Daoy (cell line): ENCODE measurements at regions not wholly inside any gene's neighbourhood (a gene's known extent, or its start where the extent isn't known, plus 50 kb on each side); places are given as distances from the start of the nearest gene placed in this dataset.

Experiments
- DNase-seq: peaks from one replicate; pipeline ENCODE4 v3.0.0-alpha.2; 2015; ENCODE audit warnings: low read depth

DNA sequence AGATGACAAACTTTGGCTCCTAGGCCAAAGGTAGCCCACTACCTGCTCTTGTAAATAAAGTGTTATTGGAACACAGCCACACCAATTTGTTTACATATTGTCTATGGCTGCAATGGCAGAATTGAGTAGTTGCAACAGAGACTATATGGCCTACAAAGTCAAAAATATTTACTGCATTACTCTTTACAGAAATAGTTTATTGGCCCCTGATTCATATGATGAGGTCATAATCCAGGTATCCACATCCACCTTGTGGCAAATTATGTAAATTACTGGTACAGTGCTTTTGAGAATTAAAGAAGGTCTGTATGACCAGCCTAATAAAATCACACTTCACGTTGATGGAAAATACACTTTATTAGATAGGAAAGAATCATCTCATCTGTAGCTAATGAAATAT is 337.0 kb upstream of the DDX53 start:
- no peak for DNase-seq

DNA sequence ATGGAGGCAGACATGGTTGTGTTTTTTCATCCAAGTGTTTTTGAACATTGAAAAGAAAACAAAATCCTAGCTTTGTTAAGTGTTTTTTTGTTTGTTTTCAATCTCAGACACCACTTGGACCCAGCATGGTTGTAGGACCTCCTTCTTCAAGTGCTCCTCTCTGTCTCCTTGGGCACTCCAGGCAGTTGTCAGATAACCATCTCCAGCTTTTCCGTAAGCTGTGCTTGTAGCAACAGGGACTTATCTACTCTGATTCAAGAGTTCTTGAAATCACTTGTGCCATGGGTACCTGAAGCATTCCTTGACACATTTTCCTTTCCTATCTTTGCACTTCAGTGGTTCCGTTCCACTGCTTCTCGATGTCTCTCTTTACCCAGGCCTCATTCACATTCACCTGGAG is 334.9 kb upstream of the DDX53 start:
- no peak for DNase-seq

DNA sequence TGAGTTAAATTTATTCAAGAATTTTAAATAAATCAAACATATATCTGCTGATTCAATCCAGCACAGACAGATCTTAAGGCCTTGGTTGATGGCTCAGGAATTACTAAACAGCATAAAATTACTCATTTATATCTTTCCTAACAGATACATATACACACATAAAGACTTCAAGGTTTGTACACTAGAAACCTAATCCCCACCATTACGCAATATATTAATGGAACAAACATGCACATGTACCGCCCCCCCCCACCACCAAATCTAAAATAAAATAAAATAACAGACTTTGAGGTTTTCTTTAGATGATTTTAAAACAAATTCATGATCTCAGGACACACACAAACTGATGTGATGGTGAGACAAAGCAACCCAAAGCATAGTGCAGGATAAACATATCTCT is 333.9 kb upstream of the DDX53 start:
- no peak for DNase-seq

DNA sequence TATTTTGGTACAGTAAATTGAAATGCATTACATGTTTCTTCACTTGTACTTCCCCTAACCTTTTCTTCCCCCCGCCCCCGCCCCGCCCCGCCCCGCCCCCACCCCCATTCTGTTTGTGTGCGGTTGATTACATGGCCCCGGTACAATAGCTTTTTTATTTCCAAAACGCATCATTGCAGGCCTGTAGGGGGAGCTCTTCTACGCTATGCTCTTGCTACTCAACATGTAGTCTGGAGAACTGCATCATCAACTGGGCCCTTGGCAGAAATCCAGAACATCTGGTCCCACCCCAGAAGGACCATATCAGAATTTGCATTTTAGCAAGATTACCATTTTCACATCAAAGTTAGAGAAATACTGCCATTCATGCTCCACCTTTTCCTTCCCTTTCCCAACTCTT is 333.3 kb upstream of the DDX53 start:
- DNase-seq = peak; percentile 28

DNA sequence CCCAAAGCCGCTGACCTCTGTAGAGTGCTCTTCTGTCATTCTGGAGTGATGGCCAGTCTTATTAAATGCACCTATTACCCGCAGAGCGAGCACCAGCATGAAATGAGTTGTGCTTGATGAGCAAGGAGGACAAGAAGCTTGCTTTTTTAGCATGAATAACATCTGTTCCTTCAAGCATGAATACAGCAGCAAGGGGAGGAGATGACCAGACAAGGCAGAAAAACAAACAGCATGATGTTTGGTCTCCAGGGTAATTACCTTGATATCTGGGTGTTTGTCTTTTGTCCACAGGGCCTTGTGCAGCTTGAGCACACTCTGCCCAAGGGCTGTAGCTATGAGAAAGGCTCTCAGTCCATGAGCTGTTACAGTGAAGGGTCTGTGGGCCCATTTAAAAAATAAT is 324.8 kb upstream of the DDX53 start:
- no peak for DNase-seq

DNA sequence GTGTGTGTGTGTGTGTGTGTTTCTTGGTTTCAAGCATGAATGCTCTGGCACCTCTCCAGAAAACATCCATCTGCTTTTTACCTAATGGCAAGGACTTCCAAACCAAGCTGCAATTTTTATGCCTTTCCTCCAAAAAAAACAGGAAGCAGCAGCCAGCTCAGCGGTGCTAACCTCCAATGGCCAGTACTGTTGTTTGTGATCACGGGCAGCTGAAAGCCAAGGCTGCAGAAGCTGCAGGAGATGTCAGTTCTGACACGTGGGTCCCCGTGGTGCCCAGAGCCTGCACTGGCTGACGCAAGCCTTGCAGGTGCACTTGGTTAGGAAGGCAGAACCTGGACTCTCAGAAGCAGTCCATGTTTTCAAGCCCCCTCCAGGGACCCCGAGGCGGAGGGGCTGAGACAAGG is 313.6 kb upstream of the DDX53 start:
- peak; percentile 57 for DNase-seq

DNA sequence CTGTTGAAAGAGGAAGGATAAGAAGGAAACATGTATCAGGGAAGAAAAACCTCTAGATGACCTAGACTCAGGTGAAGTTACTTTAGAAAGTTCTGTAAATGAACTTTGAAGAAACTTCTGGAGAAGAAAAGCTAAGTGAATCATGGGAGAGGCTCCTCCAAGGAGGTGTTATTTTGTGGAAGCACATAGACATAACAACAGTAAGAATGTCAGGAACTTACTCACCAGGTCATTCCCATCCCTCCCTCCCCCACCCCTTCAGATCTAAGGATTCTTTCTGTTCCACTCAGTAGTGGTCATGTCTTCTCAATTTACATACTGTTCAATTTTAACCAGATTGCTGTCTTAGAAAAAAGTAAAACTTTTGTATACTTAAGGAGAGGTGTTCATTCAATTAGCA is 310.5 kb upstream of the DDX53 start:
- DNase-seq = peak; percentile 2

DNA sequence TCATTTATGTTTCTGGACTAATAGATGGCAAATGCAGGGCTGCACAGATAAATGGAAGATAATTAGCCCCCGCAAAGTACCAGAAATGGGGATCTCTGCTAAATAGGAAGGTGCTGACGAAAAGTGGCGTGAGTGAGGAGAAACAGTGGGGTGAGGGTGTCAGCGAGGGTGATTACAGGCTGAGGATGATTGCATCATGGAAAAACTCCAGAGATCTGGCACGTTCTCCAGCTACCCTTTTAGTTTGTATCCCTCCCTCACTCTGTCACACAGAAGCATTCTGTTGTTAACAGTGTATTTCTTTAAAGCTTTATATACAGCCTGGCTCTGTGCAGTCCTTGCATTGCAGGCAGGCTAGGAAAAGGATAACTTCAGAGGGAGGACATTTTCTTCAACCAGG is 309.6 kb upstream of the DDX53 start:
- no peak for DNase-seq

DNA sequence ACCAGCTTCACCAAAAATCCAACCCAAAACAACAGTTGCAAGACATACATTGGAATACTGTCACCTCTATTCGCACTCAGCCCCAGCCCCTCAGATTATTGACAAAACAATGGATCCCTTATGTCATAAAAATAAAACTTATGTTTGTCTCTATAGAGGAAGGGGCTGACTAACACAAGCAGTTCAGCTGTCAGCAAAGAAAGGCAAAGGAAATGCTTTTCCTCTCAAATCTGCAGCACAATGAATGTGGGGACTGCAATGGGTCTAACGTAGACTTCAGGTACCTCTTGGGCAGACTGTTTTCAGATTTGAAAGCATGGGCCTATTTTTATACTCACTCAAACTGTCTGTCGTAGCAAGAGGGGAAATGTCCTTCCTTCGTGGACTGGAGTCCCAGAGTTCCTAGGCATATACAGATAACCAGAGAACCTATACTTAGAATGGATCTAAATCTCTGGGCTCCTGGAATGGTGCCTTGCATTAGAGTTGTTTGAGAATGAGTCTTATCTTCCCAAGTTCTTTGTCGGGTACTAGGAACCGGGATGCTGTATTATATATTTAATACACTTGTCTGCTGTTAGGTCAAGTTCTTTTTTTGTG is 307.7 kb upstream of the DDX53 start:
- no peak for DNase-seq

DNA sequence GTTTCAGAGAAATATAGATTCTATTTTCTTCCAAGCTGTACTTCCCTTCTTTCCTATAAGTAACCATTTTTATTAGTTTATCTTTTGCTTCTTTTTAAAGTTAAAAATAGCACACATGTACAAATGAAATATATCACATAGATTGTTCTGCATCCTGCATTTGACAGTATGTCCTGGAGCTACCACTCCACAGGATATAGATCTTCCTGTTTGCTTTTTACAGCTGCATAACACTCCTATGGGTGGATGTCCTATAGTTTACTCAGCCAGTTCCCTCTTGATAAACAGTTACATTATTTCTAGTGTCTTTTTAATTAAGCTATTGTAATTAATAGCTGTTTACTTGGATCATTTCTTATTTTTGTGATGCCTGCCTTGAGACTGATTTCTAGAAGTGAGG is 301.6 kb upstream of the DDX53 start:
- no peak for DNase-seq

DNA sequence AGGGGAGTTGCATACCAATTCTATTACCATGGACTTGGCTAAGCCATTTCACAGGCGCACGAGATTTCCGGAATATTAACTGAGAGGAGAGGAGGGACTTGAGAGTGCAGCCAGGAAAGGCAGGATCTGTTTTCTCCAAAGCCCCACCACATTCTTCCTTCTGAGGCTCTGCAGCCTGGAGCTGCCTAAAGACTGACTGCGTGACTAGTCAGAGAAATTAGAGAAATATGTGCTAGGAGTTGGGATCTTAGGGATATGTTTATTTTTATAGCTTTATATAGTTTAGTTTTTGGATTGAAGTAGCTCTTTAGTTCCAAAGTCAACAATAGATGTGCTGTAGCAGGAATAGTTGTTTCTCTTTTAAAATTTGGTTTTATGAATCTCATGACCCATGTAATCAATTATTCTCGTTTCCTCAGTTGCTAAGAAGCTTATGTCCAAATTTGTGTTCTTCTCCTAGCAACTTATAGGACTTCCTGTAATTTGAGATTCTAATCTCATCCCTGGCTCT is 300.1 kb upstream of the DDX53 start:
- DNase-seq = peak; percentile 37

DNA sequence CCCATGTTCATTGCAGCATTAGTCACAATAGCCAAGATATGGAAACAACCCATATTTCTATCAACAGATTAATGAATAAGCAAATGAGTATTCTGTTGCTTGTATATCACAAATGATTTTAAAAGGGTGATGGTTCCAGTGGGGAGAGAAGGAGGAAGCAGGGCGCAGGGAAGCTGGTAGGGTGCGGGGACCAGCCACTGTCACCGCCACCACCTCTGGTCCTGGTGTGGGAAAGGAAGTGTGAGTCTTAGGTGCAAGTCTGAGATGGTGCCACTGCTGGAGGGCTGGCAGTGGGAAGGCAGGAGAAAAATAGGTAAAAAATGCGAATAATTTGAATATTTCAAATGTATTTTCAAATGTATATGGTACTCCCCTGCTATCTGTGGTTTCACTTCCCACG is 286.8 kb upstream of the DDX53 start:
- no peak for DNase-seq

DNA sequence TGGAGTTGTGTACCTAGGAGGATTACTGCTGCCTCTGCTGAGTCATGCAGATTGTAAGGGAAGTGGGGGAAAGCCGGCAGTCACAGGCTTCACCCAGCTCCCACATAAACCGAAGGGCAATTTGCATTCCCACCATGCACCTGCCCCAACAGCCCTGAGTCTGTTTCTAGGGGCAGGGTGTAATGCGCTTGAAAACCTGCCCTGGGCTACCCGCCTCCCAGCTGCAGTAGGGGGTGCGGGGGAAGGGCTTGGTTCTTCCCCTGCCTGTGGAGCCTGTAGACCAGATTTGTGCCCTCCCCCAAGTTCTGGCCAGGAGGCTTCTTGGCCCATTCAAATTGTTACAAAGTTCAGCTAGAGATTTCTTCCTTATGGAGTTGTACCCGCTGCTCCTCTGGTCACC is 269.2 kb upstream of the DDX53 start:
- DNase-seq = peak; percentile 2

DNA sequence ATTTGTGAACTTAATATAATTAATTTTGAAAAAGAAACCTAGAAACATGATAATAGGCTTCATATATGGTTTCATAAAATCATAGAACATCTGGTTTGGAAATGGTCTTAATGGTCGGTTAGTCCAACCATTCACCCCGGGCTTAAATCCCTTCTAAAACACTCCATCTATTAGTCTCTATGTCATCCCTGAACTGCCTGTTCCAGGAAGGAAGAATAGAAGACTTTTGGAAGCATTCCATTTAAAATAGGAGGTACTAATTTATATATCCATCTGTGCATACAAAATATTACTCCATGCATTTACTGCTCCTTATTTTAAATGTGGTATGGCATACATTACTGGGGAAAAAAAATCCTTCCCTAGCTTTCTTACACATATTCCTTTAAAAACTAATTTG is 262.2 kb upstream of the DDX53 start:
- DNase-seq = no peak

DNA sequence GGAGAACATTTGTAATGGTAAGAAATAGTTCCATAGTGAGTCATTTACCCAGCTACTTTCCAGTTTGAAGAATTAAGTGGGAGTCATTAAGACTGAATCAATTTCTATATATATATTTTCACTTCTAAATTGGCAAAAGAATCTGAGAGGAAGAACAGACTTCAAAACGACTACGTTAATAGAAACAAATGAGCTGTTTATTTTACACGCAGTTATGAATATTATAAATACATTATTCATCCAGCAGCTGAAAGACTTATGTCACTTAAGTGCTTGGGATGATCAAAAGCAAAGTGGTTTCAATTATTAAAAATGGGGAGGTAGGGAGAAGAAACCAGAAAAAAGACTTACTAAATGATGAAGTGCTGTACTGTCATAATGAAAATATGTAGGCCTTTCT is 260.5 kb upstream of the DDX53 start:
- DNase-seq = no peak

DNA sequence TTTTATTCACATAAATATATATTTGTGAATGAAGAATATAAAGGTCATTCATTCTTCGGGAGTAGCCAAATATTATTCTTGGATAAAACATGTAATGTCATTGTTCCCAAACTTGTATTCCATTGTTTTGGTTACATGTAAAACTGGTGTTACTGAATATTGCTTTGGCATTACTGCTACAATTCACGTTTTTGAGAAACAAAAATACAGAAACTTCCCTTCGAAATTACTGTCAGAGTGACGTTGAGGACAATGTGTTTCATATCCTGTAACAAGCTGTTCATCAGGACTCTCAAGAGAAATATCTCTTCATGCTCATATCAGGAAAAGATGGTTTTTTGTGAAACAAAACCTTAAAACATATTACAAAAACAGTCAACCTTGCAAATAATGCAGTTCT is 258.9 kb upstream of the DDX53 start:
- DNase-seq = no peak

DNA sequence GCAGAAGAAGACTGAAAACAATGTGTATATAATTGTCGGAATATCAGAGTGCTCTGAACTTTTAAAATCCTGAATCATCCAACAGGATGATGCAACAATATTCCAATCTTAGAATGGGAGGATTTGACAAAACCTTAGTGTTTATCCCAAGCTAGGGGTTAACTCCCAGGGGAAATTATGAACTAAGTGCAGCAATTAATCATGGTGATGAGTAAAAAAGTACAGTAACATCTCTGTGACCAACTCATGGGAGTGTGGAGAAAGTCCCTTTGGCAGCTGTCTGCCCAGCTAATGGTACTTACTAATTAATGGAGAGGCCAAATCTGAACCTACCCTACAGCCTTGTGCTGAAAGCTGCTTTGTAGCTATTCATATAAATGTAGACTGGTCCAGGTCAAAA is 257.6 kb upstream of the DDX53 start:
- peak; percentile 2 for DNase-seq

DNA sequence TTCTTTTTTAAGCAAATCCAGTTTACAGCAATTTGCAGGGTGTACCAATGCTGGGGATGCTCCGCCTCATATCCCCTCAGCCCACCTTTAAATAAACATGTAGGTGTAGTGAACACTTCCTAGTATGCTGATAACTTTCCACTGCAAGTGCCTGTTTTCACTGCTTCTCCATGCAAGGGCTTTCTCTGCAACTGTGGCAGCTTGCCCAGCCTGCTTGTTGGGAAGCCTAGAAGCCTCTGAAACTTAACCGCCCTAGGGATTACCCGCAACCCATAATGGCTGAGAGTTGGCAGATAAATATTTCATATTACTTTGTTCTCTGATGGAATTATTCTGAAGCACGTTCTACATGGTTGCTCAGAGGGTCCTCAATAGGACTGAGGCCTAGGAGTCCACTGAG is 253.7 kb upstream of the DDX53 start:
- no peak for DNase-seq

DNA sequence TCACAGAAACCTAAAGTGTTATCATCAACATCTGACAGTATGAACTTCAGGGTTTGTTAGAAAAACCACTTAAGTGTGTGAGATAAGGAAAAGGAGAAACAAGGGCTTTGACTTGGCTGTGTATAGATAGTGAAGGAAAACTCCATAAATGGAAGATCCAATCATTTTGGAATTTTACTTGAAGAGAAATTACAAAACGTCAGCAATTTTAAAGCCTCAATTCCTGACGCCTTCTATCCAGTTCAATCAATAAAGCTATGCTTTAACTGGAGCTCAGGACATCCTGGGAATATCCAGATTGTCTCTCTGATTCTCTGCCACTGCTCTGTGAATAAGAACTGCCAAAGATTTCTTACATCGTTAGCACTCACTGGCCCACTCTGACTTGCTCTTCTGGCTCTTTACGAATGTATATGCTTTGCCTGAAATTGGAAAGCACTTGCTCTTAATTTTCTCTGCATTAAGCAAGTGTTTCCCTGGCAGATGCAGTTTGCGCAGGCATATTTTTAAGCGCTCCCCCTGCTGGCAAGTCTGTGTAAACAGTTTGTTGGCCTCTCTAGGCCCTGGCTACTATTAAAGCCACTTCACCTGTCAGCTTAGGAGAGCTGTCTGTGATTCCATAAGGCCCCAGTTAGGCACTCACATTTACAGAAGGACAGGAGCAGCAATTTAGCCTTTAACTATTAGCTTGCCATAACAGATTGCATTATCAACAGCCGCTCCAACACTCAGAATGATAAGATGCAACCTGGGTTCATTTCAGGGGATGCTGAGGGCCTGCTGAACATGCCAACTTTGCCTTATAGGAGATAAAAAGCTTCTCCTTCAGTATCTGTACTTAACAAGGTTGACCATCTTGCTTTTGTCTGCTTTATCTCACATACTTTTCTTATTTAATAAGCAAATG is 251.4 kb upstream of the DDX53 start:
- DNase-seq = peak; percentile 7

DNA sequence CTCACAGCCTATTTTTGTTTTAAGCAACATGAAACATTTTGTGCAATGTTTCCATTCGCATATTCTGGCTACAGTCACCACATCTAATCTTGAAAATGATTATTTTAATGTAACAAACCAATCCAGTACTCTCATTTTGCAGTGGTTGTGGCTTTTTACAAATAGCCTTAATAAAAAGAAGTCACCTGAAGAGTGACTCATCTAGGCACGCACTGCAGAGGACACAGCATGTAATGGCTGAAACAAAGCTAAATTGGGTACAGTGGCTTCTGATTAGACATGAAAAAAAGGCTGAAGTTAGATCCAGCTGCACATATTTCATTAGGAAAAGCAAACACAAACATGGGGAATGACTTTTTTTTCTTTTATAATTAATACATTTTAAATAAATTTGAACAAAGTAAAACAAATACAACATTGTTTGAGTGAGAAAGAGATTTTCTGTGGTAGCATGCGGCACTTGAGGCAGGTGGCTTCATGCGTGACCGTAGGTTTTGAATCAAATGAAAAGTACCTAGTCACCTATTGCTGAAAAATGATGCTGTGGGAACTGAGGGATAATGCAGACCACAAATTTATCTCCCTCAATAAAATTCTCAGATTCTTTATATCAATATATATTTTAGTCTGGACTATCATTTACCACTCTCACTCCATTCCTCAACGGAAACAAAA is 240.8 kb upstream of the DDX53 start:
- DNase-seq = no peak

DNA sequence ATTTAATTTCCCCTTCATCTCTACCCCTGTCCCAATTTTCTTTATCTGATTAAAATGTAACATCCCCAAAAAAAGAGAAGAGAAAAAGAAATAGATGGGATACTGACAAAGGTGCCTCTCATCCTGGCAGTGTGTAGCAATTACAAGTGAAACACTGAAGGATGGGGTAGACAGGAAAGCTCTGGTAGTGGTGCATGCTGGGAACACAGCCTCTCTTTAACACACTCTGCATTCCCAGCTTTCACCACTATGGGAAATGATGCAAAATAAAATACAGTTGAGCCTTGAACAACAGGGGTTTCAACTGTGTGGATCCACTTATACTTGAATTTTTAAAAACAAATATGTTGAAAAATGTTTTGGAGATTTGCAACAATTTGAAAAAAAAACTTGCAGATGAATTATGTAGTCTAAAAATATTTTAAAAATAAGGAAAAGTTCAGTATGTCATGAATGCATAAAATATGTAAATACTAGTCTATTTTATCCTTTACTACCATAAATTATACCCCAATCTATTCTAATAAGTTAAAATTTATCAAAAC is 239.2 kb upstream of the DDX53 start:
- no peak for DNase-seq

DNA sequence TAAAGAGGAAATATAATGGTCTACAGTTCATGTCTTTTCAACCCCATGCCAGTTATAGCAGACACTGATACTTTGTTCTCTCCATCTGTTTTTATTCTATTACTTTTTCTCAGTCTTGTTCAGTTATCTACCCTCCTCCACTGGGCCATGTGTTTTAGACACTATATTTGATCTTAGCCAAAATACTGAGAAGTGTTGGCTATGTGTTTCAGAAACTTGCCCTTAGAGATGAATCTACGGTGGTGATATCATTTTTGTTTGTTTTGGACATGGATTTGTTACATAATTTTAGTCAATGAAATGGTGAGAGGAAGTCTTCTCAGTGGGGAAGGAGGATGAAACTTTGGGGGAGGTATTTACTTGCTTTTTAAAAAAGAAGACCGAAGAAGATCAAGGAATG is 211.5 kb upstream of the DDX53 start:
- no peak for DNase-seq

DNA sequence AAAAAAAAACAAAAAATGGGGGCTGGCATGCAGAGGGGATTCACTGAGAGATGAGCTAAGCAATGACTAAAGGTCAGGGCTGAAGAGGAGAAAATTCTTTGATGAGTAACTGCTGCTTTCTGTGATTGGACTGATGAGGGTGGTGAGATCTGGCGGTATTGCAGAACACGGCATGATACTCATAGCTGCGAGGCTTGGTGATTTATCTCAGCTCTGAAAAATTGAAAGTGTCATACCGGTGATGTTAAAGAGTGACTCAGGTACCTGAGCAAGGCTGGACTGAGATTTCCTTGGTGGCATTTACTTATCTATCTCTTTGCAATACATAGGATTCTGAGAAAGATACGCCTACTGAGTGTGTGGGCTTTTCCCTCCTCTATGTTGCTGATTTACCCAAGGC is 204.1 kb upstream of the DDX53 start:
- peak; percentile 13 for DNase-seq
